ENCODE measurements at regions not wholly inside any gene's neighbourhood (a gene's known extent, or its start where the extent isn't known, plus 50 kb on each side); places are given as distances from the start of the nearest gene placed in this dataset.

GRCh38 chr21:35373998-35374397, 324.9 kb upstream of the RUNX1 start (continued):
- TF ChIP-seq HOXA7 (CRISPR knock-in tag; IDR thresholded peaks at IDR 0.05) (no peak), TEAD2 (CRISPR knock-in tag; IDR thresholded peaks at IDR 0.05) (no peak)
- TF ChIP-seq, protein P1, sequence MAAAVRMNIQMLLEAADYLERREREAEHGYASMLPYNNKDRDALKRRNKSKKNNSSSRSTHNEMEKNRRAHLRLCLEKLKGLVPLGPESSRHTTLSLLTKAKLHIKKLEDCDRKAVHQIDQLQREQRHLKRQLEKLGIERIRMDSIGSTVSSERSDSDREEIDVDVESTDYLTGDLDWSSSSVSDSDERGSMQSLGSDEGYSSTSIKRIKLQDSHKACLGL (CRISPR knock-in tag; IDR thresholded peaks at IDR 0.05): no peak

- POLR2A ChIA-PET: no interaction called here
- Histone ChIP-seq H3K36me3 (replicated peaks in 1 of 2; ENCODE audit: control insufficient read depth in 1 of 2, insufficient read depth in 2 of 2, low read length in 2 of 2) (no peaks in the 10 kb centered on the region), H3K4me2 (ENCODE audit: low read depth, low read length) (no peak overlapping the region), H3K79me2 (ENCODE audit: insufficient read depth, low read length) (no peaks in the 10 kb centered on the region), H3K9ac (ENCODE audit: insufficient read depth, low read depth, low read length) (no peak overlapping the region), H3K27ac (ENCODE audit: extremely low read length, insufficient read depth, low read length) (no peak overlapping the region), H4K20me1 (ENCODE audit: insufficient read depth, low read length) (no peaks in the 10 kb centered on the region), H3K4me3 (replicated peaks in 1 of 3; ENCODE audit: insufficient read depth in 1 of 3, low read depth in 2 of 3, low read length in 3 of 3) (no peak overlapping the region), H3K27me3 (ENCODE audit: control insufficient read depth in 1 of 2, insufficient read depth in 2 of 2, low read length in 2 of 2) (no peaks in the 10 kb centered on the region), H3K4me1 (ENCODE audit: insufficient read depth, low read length) (no peaks in the 10 kb centered on the region), H3K9me3 (ENCODE audit: low read length) (no peaks in the 10 kb centered on the region), H2AFZ (ENCODE audit: low read length) (no peak overlapping the region)
- FAIRE-seq: no peak
- no peak for ATAC-seq
- no peak for TF ChIP-seq RORA (CRISPR knock-in tag; IDR thresholded peaks at IDR 0.05)
- no peak for TF ChIP-seq BHLHE40 (IDR thresholded peaks at IDR 0.05; ENCODE audit: low read length)
- TF ChIP-seq, protein P2, sequence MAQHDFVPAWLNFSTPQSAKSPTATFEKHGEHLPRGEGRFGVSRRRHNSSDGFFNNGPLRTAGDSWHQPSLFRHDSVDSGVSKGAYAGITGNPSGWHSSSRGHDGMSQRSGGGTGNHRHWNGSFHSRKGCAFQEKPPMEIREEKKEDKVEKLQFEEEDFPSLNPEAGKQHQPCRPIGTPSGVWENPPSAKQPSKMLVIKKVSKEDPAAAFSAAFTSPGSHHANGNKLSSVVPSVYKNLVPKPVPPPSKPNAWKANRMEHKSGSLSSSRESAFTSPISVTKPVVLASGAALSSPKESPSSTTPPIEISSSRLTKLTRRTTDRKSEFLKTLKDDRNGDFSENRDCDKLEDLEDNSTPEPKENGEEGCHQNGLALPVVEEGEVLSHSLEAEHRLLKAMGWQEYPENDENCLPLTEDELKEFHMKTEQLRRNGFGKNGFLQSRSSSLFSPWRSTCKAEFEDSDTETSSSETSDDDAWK (CRISPR knock-in tag; IDR thresholded peaks at IDR 0.05): no peak
- no peak for TF ChIP-seq ZNF558 (CRISPR knock-in tag; IDR thresholded peaks at IDR 0.05; ENCODE audit: borderline replicate concordance)
- TF ChIP-seq MLXIP (CRISPR knock-in tag; IDR thresholded peaks at IDR 0.05; ENCODE audit: borderline replicate concordance): no peak
- TF ChIP-seq, protein P3, sequence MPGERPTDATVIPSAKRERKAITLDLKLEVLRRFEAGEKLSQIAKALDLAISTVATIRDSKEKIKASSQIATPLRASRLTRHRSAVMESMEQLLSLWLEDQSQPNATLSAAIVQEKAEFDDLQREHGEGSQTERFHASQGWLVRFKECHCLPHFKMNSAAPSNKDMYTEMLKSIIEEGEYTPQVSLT (CRISPR knock-in tag; IDR thresholded peaks at IDR 0.05; ENCODE audit: borderline replicate concordance, low read depth): no peak
- TF ChIP-seq ONECUT2 (CRISPR knock-in tag; IDR thresholded peaks at IDR 0.05): no peak
- TF ChIP-seq ZNF264 (CRISPR knock-in tag; IDR thresholded peaks at IDR 0.05): no peak
- TF ChIP-seq SUZ12 (IDR thresholded peaks at IDR 0.05; ENCODE audit: low read depth, low read length): no peak
- intact Hi-C loops (cut with micrococcal nuclease; ENCODE audit: unreplicated experiment) (no loop called here), in situ Hi-C loops (cut with HindIII; ENCODE audit: extremely low pct_ligation_motif_present, low pct_unique_long_range_greater_than_20kb) (no loop called here)
- WGBS (ENCODE audit: low lambda C conversion rate): 49% methylated on average over 5 of the region's 5 CpGs
- CTCF ChIA-PET (ENCODE audit: low intra/inter-chr PET ratio, low total read pairs): no interaction called here
- no TSS peak for BruUV-seq (replicated peaks)
- DNase-seq (ENCODE audit: low spot score): no peak
These were observed 323.1 kb upstream of the RUNX1 start for GRCh38 chr21:35372201-35372600.

Measured in HepG2 (cell line).